Thoracic aorta (tissue), 2 donors: ENCODE measurements at regions not wholly inside any gene's neighbourhood (a gene's known extent, or its start where the extent isn't known, plus 50 kb on each side); places are given as distances from the start of the nearest gene placed in this dataset.

ENCODE experiments used
- ATAC-seq: fragments of 150-250 bp; one replicate; pipeline ENCODE4 v1.8.0; 2017; ENCODE audit warnings: low read depth; ENCODE audit not compliant: insufficient number of reproducible peaks, low FRiP score
- DNase-seq: peaks from one replicate; pipeline ENCODE4 v3.0.0-alpha.2; 2020; ENCODE audit warnings: low spot score
- H3K27ac ChIP-seq, 2 donors: fragments of 200-600 bp; sonication (generic); 1 replicate in 1 of 2; 2 replicates in 1 of 2; pipeline ENCODE4 v1.5.1; 2016; ENCODE audit warnings: mild to moderate bottlenecking in 2 of 2, moderate library complexity in 2 of 2
- H3K27me3 ChIP-seq: fragments of 200-600 bp; sonication (generic); replicated peaks from 2 replicates; pipeline ENCODE4 v1.6.0; 2016; ENCODE audit warnings: mild to moderate bottlenecking; ENCODE audit not compliant: insufficient read depth
- H3K36me3 ChIP-seq: fragments of 200-600 bp; sonication (generic); one replicate; pipeline ENCODE4 v1.5.1; 2016
- H3K4me1 ChIP-seq, 2 donors: fragments of 200-600 bp; sonication (generic); 1 replicate in 1 of 2; 2 replicates in 1 of 2; pipeline versions ENCODE4 v1.5.1 to v1.6.0; 2016; ENCODE audit warnings: low read depth in 2 of 2, mild to moderate bottlenecking in 1 of 2; ENCODE audit not compliant: control insufficient read depth in 1 of 2
- H3K4me3 ChIP-seq: fragments of 200-600 bp; sonication (generic); 2 replicates; pipeline ENCODE4 v1.5.1; 2016; ENCODE audit warnings: mild to moderate bottlenecking
- H3K9me3 ChIP-seq: fragments of 200-600 bp; sonication (generic); 2 replicates; pipeline ENCODE4 v1.5.1; 2016
- CTCF ChIP-seq: fragments of 200-600 bp; sonication (generic); IDR thresholded peaks from one replicate; pipeline ENCODE4 v1.5.1; 2019; ENCODE audit warnings: antibody characterized with exemption

GRCh38 chr9:38299856-38300255 lies 92.6 kb upstream of the ALDH1B1 start:
- TF ChIP-seq CTCF: no peak
- no peak overlapping the region for H3K4me3 ChIP-seq
- no peaks in the 10 kb centered on the region for H3K9me3 ChIP-seq
- no peaks in the 10 kb centered on the region for H3K36me3 ChIP-seq
- H3K27me3 ChIP-seq: no peaks in the 10 kb centered on the region
- no peak for ATAC-seq
- peaks cover 0 to 4% of the 10 kb centered on the region in 2 donors for H3K4me1 ChIP-seq
- H3K27ac ChIP-seq: no peak overlapping the region
- DNase-seq: no peak

- H3K27ac ChIP-seq: no peak overlapping the region
- no peaks in the 10 kb centered on the region for H3K9me3 ChIP-seq
- no peak for DNase-seq
- H3K4me1 ChIP-seq: peaks cover 8 to 13% of the 10 kb centered on the region in 2 donors
- ATAC-seq: no peak
- TF ChIP-seq CTCF: no peak
- H3K36me3 ChIP-seq: no peaks in the 10 kb centered on the region
- no peaks in the 10 kb centered on the region for H3K27me3 ChIP-seq
- no peak overlapping the region for H3K4me3 ChIP-seq
These were observed 93.6 kb upstream of the ALDH1B1 start for GRCh38 chr9:38298904-38299303.

- H3K9me3 ChIP-seq: no peaks in the 10 kb centered on the region
- H3K27me3 ChIP-seq: no peaks in the 10 kb centered on the region
- H3K4me1 ChIP-seq: peaks cover 10 to 17% of the 10 kb centered on the region in 2 donors
- ATAC-seq: no peak
- H3K4me3 ChIP-seq: no peak overlapping the region
- TF ChIP-seq CTCF: no peak
- no peak for DNase-seq
- no peaks in the 10 kb centered on the region for H3K36me3 ChIP-seq
- H3K27ac ChIP-seq: no peak overlapping the region
These were observed 94.0 kb upstream of the ALDH1B1 start for GRCh38 chr9:38298503-38298902.

GRCh38 chr9:38296807-38297206 lies 95.7 kb upstream of the ALDH1B1 start:
- Histone ChIP-seq H3K27me3 (no peaks in the 10 kb centered on the region), H3K4me1 (peaks cover 10 to 26% of the 10 kb centered on the region in 2 donors), H3K9me3 (no peaks in the 10 kb centered on the region), H3K27ac (no peak overlapping the region), H3K4me3 (no peak overlapping the region), H3K36me3 (no peaks in the 10 kb centered on the region)
- TF ChIP-seq CTCF: no peak
- DNase-seq (no peak), ATAC-seq (no peak)

- H3K9me3 ChIP-seq: no peaks in the 10 kb centered on the region
- H3K36me3 ChIP-seq: no peaks in the 10 kb centered on the region
- no peak overlapping the region for H3K4me3 ChIP-seq
- DNase-seq: no peak
- H3K4me1 ChIP-seq: peaks cover 10 to 26% of the 10 kb centered on the region in 2 donors
- no peak for ATAC-seq
- no peak for TF ChIP-seq CTCF
- no peaks in the 10 kb centered on the region for H3K27me3 ChIP-seq
- no peak overlapping the region for H3K27ac ChIP-seq
These were observed 96.7 kb upstream of the ALDH1B1 start for GRCh38 chr9:38295764-38296163.
